H7 (cell line): ENCODE measurements at regions not wholly inside any gene's neighbourhood (a gene's known extent, or its start where the extent isn't known, plus 50 kb on each side); places are given as distances from the start of the nearest gene placed in this dataset.
"Not testable (repeated sequence)": the region's sequence is repeated elsewhere in the genome, so short reads cannot be mapped to it uniquely, and the experiment has no call there.

Source experiments
- DNase-seq: peaks from one replicate; pipeline ENCODE4 v3.0.0; 2012
- H3K27me3 ChIP-seq: 2 replicates; pipeline ENCODE4 v1.6.0; 2011; ENCODE audit warnings: mild to moderate bottlenecking, low read length; ENCODE audit not compliant: control insufficient read depth, insufficient read depth
- H3K36me3 ChIP-seq: replicated peaks from 2 replicates; pipeline ENCODE4 v1.5.1; 2011; ENCODE audit warnings: low read length; ENCODE audit not compliant: control insufficient read depth, insufficient read depth
- H3K4me3 ChIP-seq: 2 replicates; pipeline ENCODE4 v1.5.1; 2011; ENCODE audit warnings: low read depth, mild to moderate bottlenecking, control low read depth, low read length, moderate library complexity; ENCODE audit not compliant: insufficient read depth

DNA sequence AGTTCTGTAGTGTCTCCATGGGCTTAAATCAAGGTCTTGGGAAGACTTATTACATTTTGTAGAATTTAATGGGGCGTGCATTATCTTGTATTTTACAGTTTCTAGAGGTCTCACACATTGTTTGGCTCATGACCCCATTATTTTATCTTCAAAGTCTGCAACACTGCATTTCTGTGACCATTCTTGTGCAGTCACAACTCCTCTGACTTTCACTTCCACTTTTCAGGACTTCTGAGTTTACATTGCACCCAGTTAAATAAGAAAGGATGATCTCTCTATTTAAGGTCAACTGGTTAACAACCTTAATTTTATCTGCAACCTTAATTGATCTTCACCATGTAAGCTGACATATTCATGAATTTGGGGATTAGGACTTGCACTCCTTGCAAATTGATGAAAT lies 1186.6 kb downstream of the MRPL39 start:
- H3K27me3 ChIP-seq: peaks cover 7% of the 10 kb centered on the region
- no peak for DNase-seq

GRCh38 chr21:24419641-24420040 lies 1187.6 kb downstream of the MRPL39 start:
- not testable (repeated sequence) for DNase-seq, H3K27me3 ChIP-seq, H3K4me3 ChIP-seq, H3K36me3 ChIP-seq

More for the DNA sequence above, 1186.6 kb downstream of the MRPL39 start:
- no peak overlapping the region for H3K4me3 ChIP-seq
- H3K36me3 ChIP-seq: no peaks in the 10 kb centered on the region

DNA sequence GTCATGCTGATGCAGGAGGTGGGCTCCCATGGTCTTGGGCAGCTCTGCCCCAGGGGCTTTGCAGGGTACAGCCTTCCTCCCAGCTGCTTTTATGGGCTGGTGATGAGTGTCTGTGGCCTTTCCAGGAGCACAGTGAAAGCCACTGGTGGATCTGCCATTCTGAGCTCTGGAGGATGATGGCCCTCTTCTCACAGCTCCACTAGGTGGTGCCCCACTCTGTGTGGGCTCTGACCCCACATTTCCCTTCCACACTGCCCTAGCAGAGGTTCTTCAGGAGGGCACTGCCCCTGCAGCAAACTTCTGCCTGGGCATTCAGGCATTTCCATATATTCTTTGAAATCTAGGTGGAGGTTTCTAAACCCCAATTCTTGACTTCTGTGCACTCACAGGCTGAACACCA lies 1188.6 kb downstream of the MRPL39 start:
- Histone ChIP-seq H3K4me3 (no peak overlapping the region), H3K36me3 (no peaks in the 10 kb centered on the region), H3K27me3 (peaks cover 5% of the 10 kb centered on the region)
- DNase-seq: no peak

DNA sequence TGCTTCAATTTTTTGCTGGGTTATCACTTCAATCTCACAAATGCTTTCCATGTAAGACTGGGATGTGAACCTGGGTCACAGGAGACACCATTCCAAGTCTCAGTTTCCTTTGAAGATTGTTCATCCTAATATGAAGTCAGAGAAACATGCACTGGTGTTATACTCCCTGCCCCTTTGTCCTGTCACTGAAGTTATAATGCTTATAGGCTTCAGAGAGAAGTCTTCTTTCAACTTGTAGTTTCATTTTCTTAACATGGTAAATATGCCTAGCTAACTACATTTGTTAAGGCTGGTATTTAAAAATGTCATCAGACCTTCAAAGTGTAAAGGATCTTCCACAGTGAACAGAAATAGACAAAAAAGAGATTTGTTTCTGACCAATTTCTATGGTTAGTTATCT lies 1195.9 kb downstream of the MRPL39 start:
- no peak for DNase-seq
- no peaks in the 10 kb centered on the region for H3K27me3 ChIP-seq
- H3K36me3 ChIP-seq: no peaks in the 10 kb centered on the region
- no peak overlapping the region for H3K4me3 ChIP-seq

DNA sequence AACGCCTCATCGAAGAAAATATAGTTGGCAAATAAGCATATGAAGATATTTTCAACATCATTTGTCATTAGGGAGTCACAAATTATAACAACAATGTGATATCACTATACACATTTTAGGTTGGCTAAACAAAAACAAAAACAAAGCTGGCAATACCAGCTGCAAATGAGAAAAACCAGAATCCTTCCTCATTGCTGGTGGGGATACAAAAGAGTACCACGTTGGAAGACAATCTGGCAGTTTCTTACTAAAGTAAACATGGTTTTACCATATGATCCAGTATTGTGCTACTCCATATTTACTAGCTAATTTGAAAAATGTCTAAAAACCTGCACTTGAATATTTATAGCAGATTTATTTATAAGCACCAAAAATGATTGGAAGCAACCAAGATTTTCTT lies 1204.1 kb downstream of the MRPL39 start:
- Histone ChIP-seq H3K4me3 (no peak overlapping the region), H3K36me3 (no peaks in the 10 kb centered on the region), H3K27me3 (no peaks in the 10 kb centered on the region)
- no peak for DNase-seq

DNA sequence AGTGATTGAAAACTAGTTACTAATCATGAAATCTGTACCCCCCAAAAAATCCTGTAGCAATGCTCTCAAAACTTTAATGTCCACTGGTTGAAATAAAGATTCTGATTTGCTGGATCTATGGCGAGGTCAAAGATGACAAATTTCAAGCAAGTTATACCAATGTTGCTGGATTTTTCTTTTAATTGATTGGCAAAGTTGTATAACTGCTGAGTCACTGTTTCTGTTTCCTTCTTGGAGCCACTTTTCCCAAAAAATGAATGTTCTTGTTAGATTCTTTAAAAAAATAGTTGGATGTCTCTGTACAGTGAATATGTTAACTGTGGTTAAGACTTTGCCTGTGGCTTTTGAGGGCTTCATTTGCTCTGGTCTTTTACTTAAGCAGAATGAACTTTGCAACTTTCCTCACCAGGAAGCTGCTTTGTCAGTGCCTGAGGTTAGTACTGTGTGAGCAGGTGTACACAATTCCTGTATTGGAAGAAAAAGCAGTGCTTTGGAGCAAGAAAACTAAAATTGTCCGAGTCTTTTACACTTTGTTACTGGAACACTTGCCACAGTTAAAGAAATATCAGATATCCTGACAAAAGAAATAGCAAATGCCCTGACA lies 1211.9 kb downstream of the MRPL39 start:
- Histone ChIP-seq H3K4me3 (no peak overlapping the region), H3K27me3 (no peaks in the 10 kb centered on the region), H3K36me3 (no peaks in the 10 kb centered on the region)
- no peak for DNase-seq

DNA sequence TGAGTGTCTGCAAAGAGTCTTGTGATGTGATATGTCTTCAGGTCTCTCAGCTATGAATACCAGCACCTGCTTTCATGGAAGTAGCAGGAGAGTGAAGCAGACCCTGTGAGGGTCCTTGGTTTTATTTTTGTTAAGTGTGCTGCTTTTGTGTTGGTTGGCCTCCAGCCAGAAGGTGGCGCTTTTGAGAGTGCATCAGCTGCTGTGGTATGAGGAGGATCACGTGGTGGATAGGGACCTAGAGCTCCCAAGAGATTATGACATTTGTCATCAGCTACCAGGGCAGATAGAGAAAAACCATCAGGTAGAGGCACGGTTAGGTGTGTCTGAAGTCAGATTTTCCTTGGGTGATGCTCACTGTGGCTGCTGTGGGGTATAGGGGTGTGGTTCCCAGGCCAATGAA lies 1232.1 kb downstream of the MRPL39 start:
- Histone ChIP-seq H3K4me3 (no peak overlapping the region), H3K27me3 (no peaks in the 10 kb centered on the region), H3K36me3 (no peaks in the 10 kb centered on the region)
- DNase-seq: no peak

DNA sequence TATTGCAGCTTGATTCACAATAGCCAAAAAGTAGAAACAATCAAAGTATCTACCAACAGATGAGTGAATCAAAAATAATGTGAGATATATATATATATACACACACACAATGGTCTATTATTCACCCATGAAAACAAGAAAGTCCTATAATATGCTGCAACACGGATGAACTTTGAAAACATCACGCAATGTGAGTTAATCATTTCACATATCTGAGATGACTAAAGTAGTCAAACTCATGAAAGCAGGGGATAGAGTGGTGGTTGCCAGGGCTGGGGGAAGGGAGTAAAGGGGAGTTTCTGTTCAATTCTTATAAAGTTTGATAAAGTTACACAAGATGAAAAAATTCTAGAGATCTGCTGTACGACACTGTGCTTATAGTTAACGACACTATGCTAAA lies 1234.8 kb downstream of the MRPL39 start:
- Histone ChIP-seq H3K36me3 (no peaks in the 10 kb centered on the region), H3K4me3 (no peak overlapping the region), H3K27me3 (no peaks in the 10 kb centered on the region)
- no peak for DNase-seq

DNA sequence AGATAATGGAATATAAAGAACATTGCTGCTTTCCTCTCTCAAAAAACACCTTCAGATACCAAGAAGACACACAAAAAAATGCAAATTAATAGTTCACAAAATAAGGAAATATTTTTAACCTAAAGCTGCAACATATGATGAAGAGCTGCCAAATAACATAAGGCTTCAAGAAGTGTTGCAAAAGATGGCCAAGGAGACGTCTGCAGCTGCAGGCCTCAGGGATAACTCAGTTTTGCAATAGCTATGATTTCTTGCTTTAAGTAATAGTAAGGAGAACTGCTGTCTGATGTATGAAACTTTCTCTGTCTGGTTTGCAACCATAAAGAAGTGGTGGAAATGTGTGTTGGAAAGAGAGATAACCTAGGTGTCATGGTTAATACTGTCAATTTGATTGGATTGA lies 1237.5 kb downstream of the MRPL39 start:
- Histone ChIP-seq H3K4me3 (no peak overlapping the region), H3K27me3 (no peaks in the 10 kb centered on the region), H3K36me3 (no peaks in the 10 kb centered on the region)
- DNase-seq: no peak

- Histone ChIP-seq H3K27me3 (no peaks in the 10 kb centered on the region), H3K36me3 (no peaks in the 10 kb centered on the region), H3K4me3 (no peak overlapping the region)
- DNase-seq: no peak
Measured at GRCh38 chr21:24369278-24369677, 1238.0 kb downstream of the MRPL39 start.

DNA sequence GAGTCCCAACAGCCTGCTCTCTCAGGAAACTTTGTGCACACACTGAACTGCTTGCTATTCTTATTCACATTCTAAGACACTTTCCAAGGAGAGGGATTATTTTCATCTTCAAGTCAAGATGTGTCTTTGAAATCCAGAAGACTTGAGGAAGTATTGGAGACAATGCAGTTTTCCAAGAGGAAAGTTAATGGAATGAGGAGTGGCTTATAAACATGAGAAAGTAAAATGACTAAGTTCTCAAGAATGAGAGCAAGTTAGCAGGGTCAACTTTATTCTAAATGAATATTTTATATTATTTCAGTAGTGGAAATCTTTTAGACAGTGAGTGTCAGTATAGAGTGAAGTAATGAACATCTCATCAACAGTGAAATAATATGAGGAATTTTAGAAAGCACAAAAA lies 1239.3 kb downstream of the MRPL39 start:
- H3K4me3 ChIP-seq: no peak overlapping the region
- H3K36me3 ChIP-seq: no peaks in the 10 kb centered on the region
- DNase-seq: no peak
- H3K27me3 ChIP-seq: no peaks in the 10 kb centered on the region

- H3K27me3 ChIP-seq: no peaks in the 10 kb centered on the region
- no peak overlapping the region for H3K4me3 ChIP-seq
- H3K36me3 ChIP-seq: no peaks in the 10 kb centered on the region
- DNase-seq: no peak
Measured at GRCh38 chr21:24353492-24353891, 1253.8 kb downstream of the MRPL39 start.

- Histone ChIP-seq H3K27me3 (no peaks in the 10 kb centered on the region), H3K36me3 (no peaks in the 10 kb centered on the region), H3K4me3 (no peak overlapping the region)
- no peak for DNase-seq
Measured at GRCh38 chr21:24339406-24339805, 1267.9 kb downstream of the MRPL39 start.

DNA sequence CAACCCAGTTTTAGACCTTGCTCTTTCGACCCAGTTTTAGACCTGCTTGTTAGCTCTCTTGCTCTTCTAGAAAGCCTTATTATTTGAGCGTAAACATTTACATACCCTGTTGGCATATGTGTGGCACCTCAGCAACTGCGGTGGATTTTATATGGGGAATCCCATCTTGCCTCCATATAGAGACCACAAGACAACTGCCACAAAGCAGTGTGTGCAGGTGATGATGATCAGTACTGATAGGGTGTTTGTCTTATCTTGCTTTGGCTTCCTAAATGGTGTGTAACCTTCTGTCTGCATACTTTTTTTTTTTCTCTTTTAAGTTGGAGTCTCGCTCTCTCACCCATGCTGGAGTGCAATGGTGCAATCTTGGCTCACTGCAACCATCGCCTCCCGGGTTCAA lies 1270.8 kb downstream of the MRPL39 start:
- DNase-seq: no peak
- Histone ChIP-seq H3K27me3 (no peaks in the 10 kb centered on the region), H3K4me3 (no peak overlapping the region), H3K36me3 (no peaks in the 10 kb centered on the region)

DNA sequence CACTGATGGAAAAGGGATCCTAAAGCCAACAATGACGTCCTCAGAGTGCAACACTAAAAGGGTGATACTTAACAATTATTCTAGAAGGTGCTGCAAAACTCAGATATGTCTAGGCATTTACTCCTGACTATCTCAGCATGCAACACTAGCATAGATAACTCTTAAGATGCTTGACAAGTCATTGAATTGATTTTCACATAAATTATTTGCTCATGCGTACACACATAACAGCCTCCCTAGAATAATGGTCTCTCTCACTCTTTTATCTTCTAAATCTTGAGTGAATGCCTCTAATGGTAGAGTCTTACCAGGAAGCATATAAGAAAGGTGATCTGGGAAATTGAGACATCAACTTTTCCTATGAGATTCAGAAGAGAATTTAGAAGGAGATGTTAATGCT lies 1283.7 kb downstream of the MRPL39 start:
- Histone ChIP-seq H3K4me3 (no peak overlapping the region), H3K27me3 (no peaks in the 10 kb centered on the region), H3K36me3 (no peaks in the 10 kb centered on the region)
- DNase-seq: no peak

GRCh38 chr21:24316277-24316922 lies 1290.9 kb downstream of the MRPL39 start:
- no peak for DNase-seq
- Histone ChIP-seq H3K27me3 (no peaks in the 10 kb centered on the region), H3K4me3 (no peak overlapping the region), H3K36me3 (no peaks in the 10 kb centered on the region)
